ENCODE measurements at regions not wholly inside any gene's neighbourhood (a gene's known extent, or its start where the extent isn't known, plus 50 kb on each side); places are given as distances from the start of the nearest gene placed in this dataset.

GRCh38 chr3:181855825-181856224 lies 144.1 kb downstream of the SOX2 start:
- in situ Hi-C loops (cut with MboI; ENCODE audit: low sequenced_read_pairs): no loop called here

GRCh38 chr3:181859518-181859917 lies 147.8 kb downstream of the SOX2 start:
- in situ Hi-C loops (cut with MboI; ENCODE audit: low sequenced_read_pairs): no loop called here

DNA sequence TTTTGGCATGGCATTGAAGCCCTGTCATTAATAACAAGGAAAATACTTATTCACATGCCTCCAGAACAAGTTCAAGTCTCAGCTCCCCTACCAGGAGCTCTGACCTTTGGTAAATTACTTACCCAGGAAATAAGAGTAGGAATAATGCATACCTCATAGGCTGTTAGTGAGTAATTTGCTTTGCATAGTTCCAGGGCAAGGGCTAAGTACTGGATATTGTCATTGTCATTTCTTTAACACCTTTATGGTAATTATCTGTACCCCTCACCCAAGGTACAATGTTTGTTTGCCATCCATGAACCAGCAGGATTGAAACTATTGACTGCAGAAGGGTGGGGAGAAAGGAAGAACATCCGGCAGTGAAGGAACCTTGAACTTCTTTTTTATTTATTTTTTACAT lies 148.5 kb downstream of the SOX2 start:
- in situ Hi-C loops (cut with MboI; ENCODE audit: low sequenced_read_pairs): no loop called here

GRCh38 chr3:181862502-181862901 lies 150.8 kb downstream of the SOX2 start:
- in situ Hi-C loops (cut with MboI; ENCODE audit: low sequenced_read_pairs): no loop called here

DNA sequence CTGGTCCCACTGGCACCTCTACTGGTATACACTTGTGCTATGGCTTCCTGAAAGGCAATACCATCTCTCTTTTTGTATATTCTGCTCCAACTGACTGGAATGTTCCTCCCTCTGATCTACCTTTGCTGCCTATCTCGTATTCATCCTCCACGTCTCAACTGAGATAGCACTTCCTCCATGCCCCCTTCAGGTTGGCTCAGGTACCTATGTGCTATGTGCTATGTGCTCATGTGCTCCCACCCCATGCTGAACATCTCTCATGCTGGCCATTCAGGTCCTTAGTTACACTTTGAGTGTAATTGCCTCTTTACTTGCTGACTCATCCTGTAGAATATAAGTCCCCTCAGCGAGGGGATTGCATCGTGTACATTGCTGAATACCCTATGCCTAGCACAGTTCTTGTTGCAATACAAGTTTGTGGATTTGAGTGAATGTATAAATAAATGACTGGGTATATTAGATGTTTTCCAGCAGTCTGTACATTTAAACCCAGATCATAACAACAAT lies 156.9 kb downstream of the SOX2 start:
- in situ Hi-C loops (cut with MboI; ENCODE audit: low sequenced_read_pairs): no loop called here

- in situ Hi-C loops (cut with MboI; ENCODE audit: low sequenced_read_pairs): no loop called here
Measured at GRCh38 chr3:181872887-181873286, 161.2 kb downstream of the SOX2 start.

DNA sequence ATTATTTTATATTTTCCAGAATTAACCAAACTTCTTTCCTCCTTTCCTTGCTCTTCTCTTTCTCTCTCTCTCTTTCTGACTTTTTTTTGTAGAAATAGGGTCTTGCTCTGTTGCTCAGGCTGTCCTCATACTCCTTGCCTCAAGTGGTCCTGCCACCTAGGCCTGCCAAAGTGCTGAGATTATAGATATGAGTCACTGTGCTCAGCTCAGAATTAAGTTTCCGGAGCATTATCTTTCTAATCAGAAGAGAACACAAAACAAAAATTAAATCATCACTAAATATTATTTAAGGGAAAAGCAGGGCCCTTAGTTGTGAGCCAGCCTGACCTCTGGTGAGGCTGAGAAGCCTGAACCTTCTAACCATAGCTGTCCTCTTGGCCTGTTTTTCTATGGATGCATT lies 168.2 kb downstream of the SOX2 start:
- in situ Hi-C loops (cut with MboI; ENCODE audit: low sequenced_read_pairs): no loop called here

DNA sequence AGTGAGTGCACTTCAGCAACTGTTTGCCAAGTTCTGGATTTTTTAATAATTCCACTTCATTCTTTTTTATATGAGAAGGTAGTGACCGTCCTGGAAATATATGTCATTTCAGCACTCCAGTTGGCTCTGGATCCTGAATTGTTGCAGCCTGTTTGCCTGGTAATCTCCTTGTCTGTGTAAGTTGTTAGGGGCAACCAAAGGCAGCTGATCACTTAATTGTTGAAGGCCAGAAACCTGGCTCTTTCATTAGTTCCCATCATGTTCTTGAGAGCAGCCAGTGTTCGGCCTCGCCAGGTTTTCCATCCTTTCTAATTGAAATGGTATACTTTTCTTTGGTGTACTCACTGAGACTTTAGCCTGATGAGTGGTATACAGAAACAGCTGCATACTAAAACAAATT lies 168.6 kb downstream of the SOX2 start:
- in situ Hi-C loops (cut with MboI; ENCODE audit: low sequenced_read_pairs): no loop called here

GRCh38 chr3:181881749-181882148 lies 170.0 kb downstream of the SOX2 start:
- in situ Hi-C loops (cut with MboI; ENCODE audit: low sequenced_read_pairs): no loop called here

DNA sequence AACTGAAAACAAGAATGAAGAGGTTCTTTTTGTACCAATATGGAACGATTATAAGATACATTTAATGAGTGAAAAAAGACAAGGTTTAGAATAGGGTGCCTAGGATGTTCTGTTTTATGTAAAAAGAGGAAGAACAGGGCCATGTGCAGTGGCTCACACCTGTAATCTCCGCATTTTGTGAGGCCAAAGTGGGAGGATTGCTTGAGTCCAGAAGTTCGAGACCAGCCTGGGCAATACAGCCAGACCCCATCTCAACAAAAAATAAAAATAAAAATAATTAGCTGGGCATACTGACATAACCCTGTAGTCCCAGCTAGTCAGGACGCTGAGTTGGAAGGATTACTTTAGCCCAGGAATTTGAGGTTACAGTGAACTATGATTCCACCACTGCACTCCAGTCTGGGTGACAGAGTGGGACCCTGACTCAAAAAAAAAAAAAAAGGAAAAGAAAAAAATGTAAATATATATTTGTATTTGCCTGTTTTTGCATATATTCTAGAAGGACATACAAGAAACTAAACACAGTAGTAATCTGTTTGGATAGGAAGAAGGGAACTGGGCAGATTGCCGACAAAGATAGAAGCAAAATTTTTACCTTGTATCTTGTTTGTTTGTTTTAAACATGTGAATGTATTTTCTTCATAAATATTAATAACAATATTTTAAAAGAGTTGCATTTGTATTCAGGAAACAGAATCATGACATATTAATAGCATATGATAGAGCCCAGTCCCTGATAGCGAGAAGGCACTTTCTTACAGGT lies 174.3 kb downstream of the SOX2 start:
- in situ Hi-C loops (cut with MboI; ENCODE audit: low sequenced_read_pairs): no loop called here

GRCh38 chr3:181886676-181887075 lies 175.0 kb downstream of the SOX2 start:
- in situ Hi-C loops (cut with MboI; ENCODE audit: low sequenced_read_pairs): no loop called here

- in situ Hi-C loops (cut with MboI; ENCODE audit: low sequenced_read_pairs): no loop called here
Measured at GRCh38 chr3:181887685-181888084, 176.0 kb downstream of the SOX2 start.

- in situ Hi-C loops (cut with MboI; ENCODE audit: low sequenced_read_pairs): no loop called here
Measured at GRCh38 chr3:181888234-181888633, 176.5 kb downstream of the SOX2 start.

DNA sequence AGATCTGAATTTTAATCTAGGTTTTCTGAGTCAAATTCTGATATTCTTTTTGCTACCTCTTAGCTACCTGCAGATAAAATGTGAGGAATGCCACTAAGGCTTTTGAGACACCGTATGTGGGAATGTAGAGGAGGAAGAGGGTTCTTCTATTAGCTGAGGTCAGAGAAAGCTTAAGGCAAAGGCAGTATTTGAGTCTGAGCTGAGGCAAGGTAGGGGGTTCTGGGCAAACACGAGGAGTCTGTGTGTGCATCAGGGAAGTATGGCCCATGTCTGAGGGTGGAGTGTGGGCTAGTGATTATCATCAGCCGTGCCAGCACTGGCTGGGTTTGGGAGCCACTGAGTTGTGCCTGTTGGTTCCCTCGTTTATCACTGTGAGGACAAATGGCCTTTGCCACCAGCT lies 181.1 kb downstream of the SOX2 start:
- in situ Hi-C loops (cut with MboI; ENCODE audit: low sequenced_read_pairs): no loop called here

GRCh38 chr3:181896605-181897004 lies 184.9 kb downstream of the SOX2 start:
- in situ Hi-C loops (cut with MboI; ENCODE audit: low sequenced_read_pairs): no loop called here

DNA sequence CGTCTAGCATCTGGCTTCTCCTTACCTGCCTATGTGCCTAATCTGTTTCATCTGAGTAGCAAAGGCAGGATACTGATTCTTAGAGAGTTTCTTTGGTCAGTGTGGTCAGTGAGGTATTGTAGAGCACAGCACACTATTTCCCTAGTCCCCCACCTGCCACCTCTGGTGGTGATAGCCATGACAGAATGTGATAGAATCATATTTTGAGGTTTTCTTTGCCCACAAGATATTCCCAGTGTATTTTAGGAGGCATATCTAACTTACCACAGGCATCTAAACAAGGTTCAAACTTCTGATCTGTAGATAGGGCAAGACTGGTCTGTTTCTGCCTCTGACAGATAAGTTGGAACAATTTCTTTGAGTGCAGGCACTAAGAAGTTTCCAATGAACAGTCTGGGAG lies 188.0 kb downstream of the SOX2 start:
- in situ Hi-C loops (cut with MboI; ENCODE audit: low sequenced_read_pairs): no loop called here

DNA sequence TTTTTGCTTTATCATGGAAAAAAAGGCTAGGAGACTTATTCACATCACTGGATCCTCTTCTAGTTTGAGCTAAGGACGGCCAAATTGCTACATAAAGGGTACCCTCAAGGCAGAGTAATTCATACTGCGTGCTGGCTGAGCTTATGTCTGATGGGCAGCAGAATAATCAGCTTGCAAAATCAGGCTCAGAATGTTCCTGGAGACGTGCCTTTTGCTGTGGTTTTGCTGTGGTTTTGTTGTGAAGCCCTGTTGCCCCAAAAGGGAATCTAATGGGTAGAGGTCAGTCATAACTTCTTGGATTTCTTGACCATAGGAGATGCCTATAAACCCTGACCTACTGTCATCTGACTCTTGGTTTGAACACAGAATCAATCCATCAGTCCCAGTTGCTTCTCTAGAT lies 189.9 kb downstream of the SOX2 start:
- in situ Hi-C loops (cut with MboI; ENCODE audit: low sequenced_read_pairs): no loop called here

DNA sequence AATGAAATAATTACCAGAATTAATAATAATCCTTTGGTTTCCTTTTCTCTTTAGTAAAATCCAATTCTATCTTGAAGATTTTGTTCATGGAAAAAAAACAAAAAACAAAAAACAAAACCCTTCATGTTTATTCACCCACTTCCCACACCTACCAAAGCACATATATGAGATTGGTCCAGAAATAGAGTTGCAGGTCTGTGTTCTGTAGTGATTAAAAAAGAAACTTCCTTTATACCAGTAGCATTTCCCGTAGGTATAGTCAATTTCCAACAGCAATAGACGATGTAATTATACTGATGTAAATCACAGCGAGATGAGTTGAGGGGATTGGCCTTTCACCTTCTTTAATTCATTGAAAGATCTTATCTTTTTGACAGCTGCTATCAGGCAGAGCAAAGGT lies 194.6 kb downstream of the SOX2 start:
- in situ Hi-C loops (cut with MboI; ENCODE audit: low sequenced_read_pairs): no loop called here

DNA sequence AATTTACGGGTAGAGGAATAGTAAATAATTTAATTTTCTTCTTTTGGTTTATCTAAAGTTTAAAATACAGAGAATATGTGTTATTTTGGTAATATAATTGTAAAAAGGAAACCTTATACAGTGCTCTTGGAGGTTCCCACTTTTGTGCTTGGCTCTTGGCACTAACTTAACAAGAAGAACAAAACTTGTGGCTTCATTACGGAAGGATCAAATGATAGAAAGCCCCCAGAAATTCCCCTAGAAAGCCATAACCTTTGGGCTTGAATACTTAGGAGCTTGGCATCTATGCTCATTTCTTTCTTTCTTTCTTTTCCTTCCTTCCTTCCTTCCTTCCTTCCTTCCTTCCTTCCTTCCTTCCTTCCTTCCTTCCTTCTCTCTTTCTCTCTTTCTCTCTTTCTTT lies 197.5 kb downstream of the SOX2 start:
- in situ Hi-C loops (cut with MboI; ENCODE audit: low sequenced_read_pairs): no loop called here

GRCh38 chr3:181912384-181912783 lies 200.7 kb downstream of the SOX2 start:
- in situ Hi-C loops (cut with MboI; ENCODE audit: low sequenced_read_pairs): no loop called here

DNA sequence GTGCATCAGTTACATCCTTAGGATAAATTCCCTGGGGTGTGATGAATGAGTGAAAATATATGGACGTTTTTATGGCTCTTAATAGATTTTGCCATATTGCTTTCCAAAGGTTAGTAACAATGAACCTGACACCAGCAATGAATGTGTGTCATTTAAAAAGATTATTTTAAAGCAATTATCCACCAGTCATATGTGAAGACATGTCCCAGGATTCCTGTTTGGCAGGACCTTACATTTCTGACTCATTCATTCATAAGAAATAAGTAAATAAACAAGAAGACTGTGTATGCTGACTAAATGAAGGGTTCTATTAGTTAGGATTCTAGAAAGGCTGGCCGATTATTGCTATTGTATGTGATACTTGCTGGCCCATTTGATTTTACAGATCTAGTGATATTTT lies 201.5 kb downstream of the SOX2 start:
- in situ Hi-C loops (cut with MboI; ENCODE audit: low sequenced_read_pairs): no loop called here

DNA sequence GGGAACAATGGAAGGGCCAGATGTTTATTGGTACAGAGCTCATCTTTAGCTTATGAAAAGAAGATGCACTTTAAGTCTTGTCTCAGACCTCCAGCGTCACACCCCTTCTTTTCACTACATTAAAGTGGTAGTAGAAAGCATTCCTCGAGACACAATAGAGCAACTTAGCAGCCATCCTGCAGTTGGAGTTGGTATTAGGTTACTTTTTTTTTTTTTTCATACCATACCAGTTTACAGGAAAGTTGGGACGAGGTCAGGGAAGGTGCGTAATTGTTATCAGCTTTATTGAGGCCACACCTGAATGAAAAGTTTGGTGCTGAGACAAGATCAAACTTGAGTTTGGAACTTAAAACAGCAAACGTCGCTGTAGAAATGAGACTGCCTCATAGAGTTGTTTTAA lies 203.8 kb downstream of the SOX2 start:
- in situ Hi-C loops (cut with MboI; ENCODE audit: low sequenced_read_pairs): no loop called here

DNA sequence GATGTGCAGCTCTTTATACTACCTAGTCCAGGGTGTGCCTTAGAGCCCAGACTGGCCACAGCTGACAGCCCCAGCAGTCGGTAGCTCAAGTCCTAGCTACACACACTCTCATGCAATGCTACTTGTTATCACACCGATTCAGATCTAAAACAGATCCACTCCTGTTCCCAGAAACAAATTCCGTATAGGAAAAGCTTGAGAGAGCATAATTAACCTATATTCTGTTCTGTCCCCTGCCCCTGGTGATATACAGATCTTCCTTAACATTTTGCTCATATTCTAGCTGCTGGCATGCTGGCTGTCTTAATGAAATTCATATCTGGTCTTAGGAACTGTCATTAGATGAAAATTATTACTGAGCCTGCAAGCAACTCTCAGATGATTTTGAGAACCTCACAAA lies 204.3 kb downstream of the SOX2 start:
- in situ Hi-C loops (cut with MboI; ENCODE audit: low sequenced_read_pairs): no loop called here

All from HL-60/S4 treated with phorbol 12-myristate 13-acetate at 8.2 ng/mL for 4 days and 3 days (cell line).